ENCODE measurements at regions not wholly inside any gene's neighbourhood (a gene's known extent, or its start where the extent isn't known, plus 50 kb on each side); places are given as distances from the start of the nearest gene placed in this dataset.

- no peak for TF ChIP-seq CTCF (IDR thresholded peaks at IDR 0.05)
- Mint-ChIP-seq H3K9me3 (ENCODE audit: unreplicated experiment) (no peaks in the 10 kb centered on the region), H3K27me3 (ENCODE audit: unreplicated experiment) (peaks cover 4% of the 10 kb centered on the region), H3K36me3 (ENCODE audit: unreplicated experiment) (no peaks in the 10 kb centered on the region), H3K4me1 (ENCODE audit: unreplicated experiment) (no peaks in the 10 kb centered on the region), H3K27ac (ENCODE audit: unreplicated experiment) (no peak overlapping the region), H3K4me3 (ENCODE audit: unreplicated experiment) (no peak overlapping the region)
- DNase-seq (ENCODE audit: extremely low spot score, unreplicated experiment), result no peak
These were observed 75.9 kb upstream of the CRY1 start for GRCh38 chr12:107169200-107169599.

DNA sequence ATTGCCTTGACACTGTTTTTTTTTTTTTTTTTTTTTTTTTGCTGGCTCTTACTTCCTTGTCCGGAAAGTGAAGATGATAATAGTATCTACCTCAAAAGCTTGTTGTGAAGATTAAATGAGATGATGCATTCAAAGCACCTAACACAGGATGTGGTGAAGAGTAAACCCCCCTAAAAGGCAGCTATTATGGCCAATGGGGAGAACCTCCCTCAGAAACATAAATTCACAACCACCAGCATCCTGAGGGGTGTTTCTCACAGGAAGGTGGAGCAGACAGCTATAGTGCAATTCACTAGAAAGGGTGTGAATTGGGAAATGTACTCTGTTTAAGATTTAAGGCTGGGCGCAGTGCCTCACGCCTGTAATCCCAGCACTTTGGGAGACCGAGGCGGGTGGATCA lies 85.4 kb upstream of the CRY1 start:
- Mint-ChIP-seq H3K9me3 (ENCODE audit: unreplicated experiment) (no peaks in the 10 kb centered on the region), H3K27me3 (ENCODE audit: unreplicated experiment) (peaks cover 11% of the 10 kb centered on the region), H3K4me3 (ENCODE audit: unreplicated experiment) (no peak overlapping the region), H3K36me3 (ENCODE audit: unreplicated experiment) (no peaks in the 10 kb centered on the region), H3K4me1 (ENCODE audit: unreplicated experiment) (no peaks in the 10 kb centered on the region), H3K27ac (ENCODE audit: unreplicated experiment) (no peak overlapping the region)
- no peak for TF ChIP-seq CTCF (IDR thresholded peaks at IDR 0.05)
- DNase-seq (ENCODE audit: extremely low spot score, unreplicated experiment), result no peak

DNA sequence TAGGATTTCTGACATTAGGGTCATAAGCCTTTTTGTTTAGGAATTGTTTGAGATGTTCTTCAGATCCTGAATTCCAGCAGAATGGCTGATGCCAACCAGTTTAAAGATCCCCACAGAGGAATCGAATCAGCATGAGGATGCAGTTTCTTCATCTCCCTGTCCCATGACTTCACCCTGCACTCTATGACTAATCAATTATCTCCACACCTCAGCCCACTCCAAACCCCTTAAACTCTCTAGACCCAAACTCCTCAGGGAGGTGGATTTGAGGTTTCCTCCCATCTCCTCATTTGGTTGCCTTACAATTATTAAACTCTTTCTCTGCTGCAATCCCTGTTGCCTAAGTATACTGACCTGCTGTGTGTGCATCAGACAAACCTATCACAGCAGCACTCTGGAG lies 86.5 kb upstream of the CRY1 start:
- Mint-ChIP-seq H3K27ac (ENCODE audit: unreplicated experiment) (no peak overlapping the region), H3K4me3 (ENCODE audit: unreplicated experiment) (no peak overlapping the region), H3K27me3 (ENCODE audit: unreplicated experiment) (peaks cover 8% of the 10 kb centered on the region), H3K9me3 (ENCODE audit: unreplicated experiment) (no peaks in the 10 kb centered on the region), H3K36me3 (ENCODE audit: unreplicated experiment) (no peaks in the 10 kb centered on the region), H3K4me1 (ENCODE audit: unreplicated experiment) (no peaks in the 10 kb centered on the region)
- DNase-seq (ENCODE audit: extremely low spot score, unreplicated experiment), result no peak
- no peak for TF ChIP-seq CTCF (IDR thresholded peaks at IDR 0.05)

- no peak overlapping the region for H3K27ac Mint-ChIP-seq (ENCODE audit: unreplicated experiment)
- no peaks in the 10 kb centered on the region for H3K36me3 Mint-ChIP-seq (ENCODE audit: unreplicated experiment)
- H3K9me3 Mint-ChIP-seq (ENCODE audit: unreplicated experiment), result no peaks in the 10 kb centered on the region
- no peak for DNase-seq (ENCODE audit: extremely low spot score, unreplicated experiment)
- no peaks in the 10 kb centered on the region for H3K4me1 Mint-ChIP-seq (ENCODE audit: unreplicated experiment)
- H3K4me3 Mint-ChIP-seq (ENCODE audit: unreplicated experiment), result no peak overlapping the region
- TF ChIP-seq CTCF (IDR thresholded peaks at IDR 0.05), result no peak
- peaks cover 5% of the 10 kb centered on the region for H3K27me3 Mint-ChIP-seq (ENCODE audit: unreplicated experiment)
These were observed 86.9 kb upstream of the CRY1 start for GRCh38 chr12:107180272-107180671.

- Mint-ChIP-seq H3K4me3 (ENCODE audit: unreplicated experiment) (no peak overlapping the region), H3K4me1 (ENCODE audit: unreplicated experiment) (no peaks in the 10 kb centered on the region), H3K27ac (ENCODE audit: unreplicated experiment) (no peak overlapping the region), H3K27me3 (ENCODE audit: unreplicated experiment) (peaks cover 6% of the 10 kb centered on the region), H3K36me3 (ENCODE audit: unreplicated experiment) (no peaks in the 10 kb centered on the region), H3K9me3 (ENCODE audit: unreplicated experiment) (no peaks in the 10 kb centered on the region)
- no peak for TF ChIP-seq CTCF (IDR thresholded peaks at IDR 0.05)
- no peak for DNase-seq (ENCODE audit: extremely low spot score, unreplicated experiment)
These were observed 91.1 kb upstream of the CRY1 start for GRCh38 chr12:107184359-107184930.

All from osteocyte (in vitro differentiated cells).